Trophoblast cell (in vitro differentiated cells and primary cell): ENCODE measurements at regions not wholly inside any gene's neighbourhood (a gene's known extent, or its start where the extent isn't known, plus 50 kb on each side); places are given as distances from the start of the nearest gene placed in this dataset.

Source experiments
- DNase-seq, 2 donors: peaks; one replicate each; pipeline ENCODE4 v3.0.0-alpha.2; 2016
- H2AFZ ChIP-seq: 2 replicates; pipeline ENCODE4 v1.6.1; 2013; ENCODE audit warnings: low read length, moderate library complexity, mild to moderate bottlenecking; ENCODE audit not compliant: insufficient read depth, poor library complexity
- H2AK5ac ChIP-seq: 2 replicates; pipeline ENCODE4 v1.6.1; 2013; ENCODE audit warnings: mild to moderate bottlenecking, low read length
- H2BK120ac ChIP-seq: 2 replicates; pipeline ENCODE4 v1.6.1; 2013; ENCODE audit warnings: low read length, mild to moderate bottlenecking, moderate library complexity; ENCODE audit not compliant: insufficient read depth, poor library complexity
- H2BK12ac ChIP-seq: 2 replicates; pipeline ENCODE4 v1.6.1; 2013; ENCODE audit warnings: mild to moderate bottlenecking, low read length, moderate library complexity
- H2BK5ac ChIP-seq: 2 replicates; pipeline ENCODE4 v1.6.1; 2013; ENCODE audit warnings: low read length, low read depth, moderate library complexity, mild to moderate bottlenecking; ENCODE audit not compliant: poor library complexity
- H3K14ac ChIP-seq: 2 replicates; pipeline ENCODE4 v1.6.1; 2013; ENCODE audit warnings: mild to moderate bottlenecking, low read length
- H3K18ac ChIP-seq: 2 replicates; pipeline ENCODE4 v1.6.1; 2013; ENCODE audit warnings: mild to moderate bottlenecking, low read length
- H3K23ac ChIP-seq: 2 replicates; pipeline ENCODE4 v1.6.1; 2013; ENCODE audit warnings: low read length
- H3K27ac ChIP-seq: 2 replicates; pipeline ENCODE4 v1.5.1; 2013; ENCODE audit warnings: low read depth, mild to moderate bottlenecking, inconsistent platforms, low read length, moderate library complexity
- H3K27me3 ChIP-seq: 2 replicates; pipeline ENCODE4 v1.6.1; 2013; ENCODE audit warnings: inconsistent platforms, mild to moderate bottlenecking, low read length, moderate library complexity; ENCODE audit not compliant: insufficient read depth
- H3K36me3 ChIP-seq, 2 experiments: 1 replicate in 1 of 2; 2 replicates in 1 of 2; pipeline ENCODE4 v1.6.1; 2013; ENCODE audit warnings: low read length in 2 of 2, mild to moderate bottlenecking in 2 of 2, moderate library complexity in 1 of 2; ENCODE audit not compliant: insufficient read depth in 2 of 2, control insufficient read depth in 1 of 2
- H3K4ac ChIP-seq: 2 replicates; pipeline ENCODE4 v1.6.1; 2013; ENCODE audit warnings: low read depth, mild to moderate bottlenecking, low read length, moderate library complexity
- H3K4me1 ChIP-seq, 2 experiments: 1 replicate in 1 of 2; 2 replicates in 1 of 2; pipeline ENCODE4 v1.6.1; 2013; ENCODE audit warnings: low read length in 2 of 2, mild to moderate bottlenecking in 2 of 2, moderate library complexity in 1 of 2; ENCODE audit not compliant: insufficient read depth in 2 of 2, control insufficient read depth in 1 of 2
- H3K4me2 ChIP-seq: 2 replicates; pipeline ENCODE4 v1.6.1; 2013; ENCODE audit warnings: inconsistent platforms, mild to moderate bottlenecking, low read length, moderate library complexity
- H3K4me3 ChIP-seq: 2 replicates; pipeline ENCODE4 v1.5.1; 2013; ENCODE audit warnings: mild to moderate bottlenecking, low read depth, low read length, inconsistent platforms
- H3K79me1 ChIP-seq: one replicate; pipeline ENCODE4 v1.6.1; 2013; ENCODE audit warnings: low read length
- H3K79me2 ChIP-seq: 2 replicates; pipeline ENCODE4 v1.6.1; 2013; ENCODE audit warnings: low read length, mild to moderate bottlenecking; ENCODE audit not compliant: control insufficient read depth, insufficient read depth, poor library complexity
- H3K9ac ChIP-seq: 2 replicates; pipeline ENCODE4 v1.6.1; 2013; ENCODE audit warnings: mild to moderate bottlenecking, low read length
- H3K9me3 ChIP-seq: 2 replicates; pipeline ENCODE4 v1.6.1; 2013; ENCODE audit warnings: low read depth, mild to moderate bottlenecking, control low read depth, inconsistent platforms, low read length; ENCODE audit not compliant: insufficient read depth
- H4K12ac ChIP-seq: 2 replicates; pipeline ENCODE4 v1.6.1; 2013; ENCODE audit warnings: low read depth, mild to moderate bottlenecking, low read length, moderate library complexity
- H4K8ac ChIP-seq: 2 replicates; pipeline ENCODE4 v1.6.1; 2013; ENCODE audit warnings: low read depth, mild to moderate bottlenecking, low read length, moderate library complexity
- H4K91ac ChIP-seq: one replicate; pipeline ENCODE4 v1.6.1; 2013; ENCODE audit warnings: low read depth, mild to moderate bottlenecking, low read length, moderate library complexity
- WGBS: extraction: QIAGEN DNeasy Blood & Tissue Kit; methylation state at CpG from one replicate; pipeline ENCODE4 v1.1.7; 2013; ENCODE audit warnings: missing lambda C conversion rate; ENCODE audit not compliant: insufficient read length, insufficient coverage; ENCODE audit errors: extremely low coverage; 5-methylcytosine and 5-hydroxymethylcytosine counted together

GRCh38 chr10:113381981-113382509, 170.8 kb upstream of the HABP2 start:
- Histone ChIP-seq H4K8ac (no peak overlapping the region), H3K23ac (no peak overlapping the region), H3K9me3 (no peaks in the 10 kb centered on the region), H3K36me3 (no peaks in the 10 kb centered on the region), H2BK12ac (no peak overlapping the region), H2BK120ac (no peak overlapping the region), H2AFZ (no peak overlapping the region), H2AK5ac (no peak overlapping the region), H3K79me2 (no peaks in the 10 kb centered on the region), H4K12ac (no peak overlapping the region), H3K27ac (no peak overlapping the region), H3K4me2 (no peak overlapping the region), H3K4me1 (no peaks in the 10 kb centered on the region), H3K79me1 (no peaks in the 10 kb centered on the region), H4K91ac (no peak overlapping the region), H3K14ac (no peak overlapping the region), H3K4ac (no peak overlapping the region), H3K27me3 (no peaks in the 10 kb centered on the region), H3K4me3 (no peak overlapping the region), H2BK5ac (no peak overlapping the region), H3K18ac (no peak overlapping the region), H3K9ac (no peak overlapping the region)
- peak in 1 of 2 donors; percentile 27 for DNase-seq
- no CpG with 5 or more reads among the region's 9 CpGs for WGBS

- H2BK12ac ChIP-seq, result no peak overlapping the region
- no peak overlapping the region for H4K8ac ChIP-seq
- H3K4ac ChIP-seq, result no peak overlapping the region
- no peak overlapping the region for H3K18ac ChIP-seq
- H3K4me1 ChIP-seq, result no peaks in the 10 kb centered on the region
- no peaks in the 10 kb centered on the region for H3K79me1 ChIP-seq
- no peaks in the 10 kb centered on the region for H3K79me2 ChIP-seq
- H3K4me3 ChIP-seq, result no peak overlapping the region
- H3K27ac ChIP-seq, result no peak overlapping the region
- H3K27me3 ChIP-seq, result no peaks in the 10 kb centered on the region
- H2AK5ac ChIP-seq, result no peak overlapping the region
- no peak overlapping the region for H4K12ac ChIP-seq
- H3K23ac ChIP-seq, result no peak overlapping the region
- no peaks in the 10 kb centered on the region for H3K36me3 ChIP-seq
- DNase-seq, result no peak
- H3K9me3 ChIP-seq, result no peaks in the 10 kb centered on the region
- no peak overlapping the region for H2BK120ac ChIP-seq
- no peak overlapping the region for H4K91ac ChIP-seq
- H2AFZ ChIP-seq, result no peak overlapping the region
- H3K4me2 ChIP-seq, result no peak overlapping the region
- no CpG with 5 or more reads among the region's 3 CpGs for WGBS
- H3K9ac ChIP-seq, result no peak overlapping the region
- H2BK5ac ChIP-seq, result no peak overlapping the region
- H3K14ac ChIP-seq, result no peak overlapping the region
Measured at GRCh38 chr10:113382691-113383090, 170.2 kb upstream of the HABP2 start.

- H3K18ac ChIP-seq, result no peak overlapping the region
- H2AK5ac ChIP-seq, result no peak overlapping the region
- no peak overlapping the region for H4K12ac ChIP-seq
- H3K36me3 ChIP-seq, result no peaks in the 10 kb centered on the region
- no peak overlapping the region for H3K9ac ChIP-seq
- no peak overlapping the region for H4K8ac ChIP-seq
- H2BK120ac ChIP-seq, result no peak overlapping the region
- no peak overlapping the region for H2BK12ac ChIP-seq
- no peaks in the 10 kb centered on the region for H3K27me3 ChIP-seq
- no CpG with 5 or more reads among the region's 4 CpGs for WGBS
- H2AFZ ChIP-seq, result no peak overlapping the region
- no peak overlapping the region for H3K4me2 ChIP-seq
- H3K23ac ChIP-seq, result no peak overlapping the region
- no peaks in the 10 kb centered on the region for H3K9me3 ChIP-seq
- no peaks in the 10 kb centered on the region for H3K79me1 ChIP-seq
- no peak overlapping the region for H3K4ac ChIP-seq
- H3K14ac ChIP-seq, result no peak overlapping the region
- DNase-seq, result no peak
- no peaks in the 10 kb centered on the region for H3K4me1 ChIP-seq
- no peak overlapping the region for H4K91ac ChIP-seq
- no peaks in the 10 kb centered on the region for H3K79me2 ChIP-seq
- no peak overlapping the region for H3K27ac ChIP-seq
- no peak overlapping the region for H3K4me3 ChIP-seq
- H2BK5ac ChIP-seq, result no peak overlapping the region
Measured at GRCh38 chr10:113384181-113384580, 168.7 kb upstream of the HABP2 start.

GRCh38 chr10:113385021-113385999, 167.5 kb upstream of the HABP2 start:
- Histone ChIP-seq H3K79me1 (no peaks in the 10 kb centered on the region), H3K36me3 (no peaks in the 10 kb centered on the region), H4K8ac (no peak overlapping the region), H3K79me2 (no peaks in the 10 kb centered on the region), H2AFZ (no peak overlapping the region), H3K9ac (no peak overlapping the region), H3K14ac (no peak overlapping the region), H3K18ac (no peak overlapping the region), H3K4me2 (no peak overlapping the region), H3K23ac (no peak overlapping the region), H4K12ac (no peak overlapping the region), H2AK5ac (no peak overlapping the region), H3K27ac (no peak overlapping the region), H2BK5ac (no peak overlapping the region), H3K9me3 (no peaks in the 10 kb centered on the region), H3K4me1 (no peaks in the 10 kb centered on the region), H3K4ac (no peak overlapping the region), H2BK120ac (no peak overlapping the region), H3K27me3 (no peaks in the 10 kb centered on the region), H2BK12ac (no peak overlapping the region), H4K91ac (no peak overlapping the region), H3K4me3 (no peak overlapping the region)
- DNase-seq, result peak; percentile 69 to 85
- no CpG with 5 or more reads among the region's 18 CpGs for WGBS
